GM19468 (cell line): ENCODE measurements at regions not wholly inside any gene's neighbourhood (a gene's known extent, or its start where the extent isn't known, plus 50 kb on each side); places are given as distances from the start of the nearest gene placed in this dataset.

Experiments
- ATAC-seq: cut with Tn5 transposase; IDR thresholded peaks from one replicate; pipeline ENCODE4 v1.9.1; 2021; ENCODE audit warnings: mild to moderate bottlenecking, moderate library complexity, moderate number of reproducible peaks; ENCODE audit not compliant: unreplicated experiment; ENCODE audit errors: extremely low read depth

DNA sequence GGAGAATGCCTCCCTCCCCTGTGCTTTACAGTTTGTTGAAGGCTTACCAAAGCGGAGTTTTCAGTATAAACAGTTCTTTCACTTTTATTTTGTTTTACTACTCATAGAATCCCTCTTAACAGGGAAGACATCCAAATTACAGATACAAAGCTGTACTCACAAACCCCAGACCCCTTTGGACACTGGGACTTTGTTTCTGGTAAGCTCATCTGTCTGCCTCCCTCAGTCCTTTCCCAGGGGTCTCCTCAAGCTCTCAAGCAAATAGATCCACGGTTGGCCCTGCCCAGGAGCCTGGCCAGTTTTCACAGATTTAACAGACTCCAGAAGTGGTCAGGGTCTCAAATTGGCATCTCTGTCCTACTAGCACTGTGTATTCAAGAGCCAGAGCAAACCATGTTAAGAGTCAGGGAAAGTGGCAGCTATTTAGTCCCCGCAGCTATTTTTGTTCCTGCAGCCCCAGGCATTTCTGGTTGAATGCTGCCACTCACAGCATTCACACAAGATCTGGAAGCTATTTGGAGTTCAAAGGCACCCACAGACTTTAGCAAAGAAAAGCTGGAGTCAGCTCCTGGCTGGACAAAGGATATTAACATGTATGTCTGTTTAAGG is 54.2 kb downstream of the TMEM100 start:
- no peak for ATAC-seq

DNA sequence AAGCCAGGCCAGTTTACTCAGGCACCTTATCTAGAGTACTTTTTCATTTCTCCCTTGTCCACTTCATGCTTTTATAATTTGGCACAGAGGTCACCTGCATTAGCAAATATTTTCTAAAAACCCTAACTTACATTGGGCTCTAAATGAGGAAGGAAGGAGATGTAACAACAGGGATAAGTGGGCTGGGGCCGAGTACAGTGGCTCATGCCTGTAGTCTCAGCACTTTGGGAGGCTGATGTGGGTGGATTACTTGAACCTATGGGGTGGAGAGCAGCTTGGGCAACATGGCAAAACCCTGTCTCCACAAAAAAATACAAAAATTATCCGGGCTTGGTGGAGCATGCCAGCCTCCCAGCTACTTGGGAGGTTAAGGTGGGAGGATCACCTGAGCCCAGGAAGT is 55.9 kb downstream of the TMEM100 start:
- ATAC-seq: no peak

DNA sequence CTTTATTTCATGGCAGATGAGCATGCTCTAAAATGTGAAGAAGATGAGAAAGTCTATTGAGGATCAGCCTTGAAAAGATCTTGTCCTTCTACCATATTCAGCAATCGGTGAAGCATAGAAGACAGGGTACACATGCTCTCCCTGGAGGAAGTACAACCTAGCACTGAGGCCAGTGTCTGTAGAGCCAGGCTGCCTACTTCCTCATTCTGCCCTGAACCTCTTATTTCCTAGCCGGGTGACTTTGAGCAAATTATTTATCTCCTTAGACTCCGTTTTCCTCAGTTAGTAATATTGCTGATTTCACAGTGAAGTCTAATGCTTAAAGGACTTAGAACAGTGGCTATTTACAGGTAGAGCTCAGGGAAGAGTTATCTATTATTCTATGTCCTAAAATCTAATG is 58.4 kb downstream of the TMEM100 start:
- peak; percentile 61 for ATAC-seq

DNA sequence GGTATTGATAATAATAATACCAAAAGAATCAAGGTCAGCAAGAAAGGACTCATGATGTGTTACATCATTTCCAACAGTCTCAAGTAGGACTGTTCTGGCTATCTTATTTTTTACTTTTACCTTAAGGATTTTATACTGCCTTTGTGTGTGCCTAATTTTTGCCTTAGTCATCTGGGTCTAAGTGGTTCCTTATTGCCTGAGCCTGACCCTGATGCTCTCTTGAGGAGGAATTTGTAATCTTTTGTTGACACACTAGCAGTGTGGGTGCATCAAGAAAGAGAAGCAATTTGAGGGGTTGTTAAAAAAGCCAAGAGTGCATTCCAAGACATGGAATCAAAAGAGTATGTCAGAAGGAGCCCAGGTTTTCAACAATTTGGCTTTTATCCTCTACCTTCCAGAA is 59.3 kb downstream of the TMEM100 start:
- no peak for ATAC-seq

DNA sequence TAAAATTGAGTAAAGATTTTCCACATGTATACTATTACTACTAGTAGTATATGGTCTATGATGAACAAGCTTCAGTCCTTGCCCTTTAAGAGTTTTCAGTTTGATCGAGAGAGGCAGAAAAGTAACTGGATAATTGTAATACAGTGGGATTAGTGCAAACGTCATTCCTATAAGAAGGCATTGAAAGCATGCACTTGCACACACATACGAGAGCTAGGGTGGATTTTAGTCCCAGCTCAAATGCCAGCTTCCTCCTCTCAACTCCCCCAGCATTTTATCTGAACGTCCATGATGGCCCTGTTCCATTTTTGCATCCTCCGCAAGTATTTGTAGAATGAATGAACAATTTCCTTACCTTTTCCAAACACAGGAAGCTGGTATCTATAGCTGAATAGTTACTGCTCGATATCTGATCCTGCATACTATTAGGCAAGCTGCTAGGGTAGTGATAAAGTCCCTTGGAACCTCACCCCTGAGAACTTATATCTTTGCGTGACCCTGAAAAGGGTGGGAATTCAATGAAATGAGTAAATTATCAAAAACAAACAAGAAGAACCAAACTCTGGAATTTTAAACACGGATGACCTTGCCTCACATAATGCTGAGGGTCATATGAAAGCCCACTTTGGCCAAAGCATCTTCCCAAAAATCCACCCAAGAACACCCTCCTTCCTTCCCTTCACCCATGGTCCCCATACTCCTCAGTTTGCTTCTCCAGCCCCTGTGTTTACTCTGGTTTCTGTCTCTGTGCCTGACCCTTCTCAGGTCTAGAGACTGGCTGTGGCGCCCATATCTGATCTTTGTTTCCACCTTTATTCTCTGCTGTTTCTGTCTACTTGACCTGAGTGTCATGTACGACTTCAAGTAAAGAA is 60.5 kb downstream of the TMEM100 start:
- no peak for ATAC-seq

DNA sequence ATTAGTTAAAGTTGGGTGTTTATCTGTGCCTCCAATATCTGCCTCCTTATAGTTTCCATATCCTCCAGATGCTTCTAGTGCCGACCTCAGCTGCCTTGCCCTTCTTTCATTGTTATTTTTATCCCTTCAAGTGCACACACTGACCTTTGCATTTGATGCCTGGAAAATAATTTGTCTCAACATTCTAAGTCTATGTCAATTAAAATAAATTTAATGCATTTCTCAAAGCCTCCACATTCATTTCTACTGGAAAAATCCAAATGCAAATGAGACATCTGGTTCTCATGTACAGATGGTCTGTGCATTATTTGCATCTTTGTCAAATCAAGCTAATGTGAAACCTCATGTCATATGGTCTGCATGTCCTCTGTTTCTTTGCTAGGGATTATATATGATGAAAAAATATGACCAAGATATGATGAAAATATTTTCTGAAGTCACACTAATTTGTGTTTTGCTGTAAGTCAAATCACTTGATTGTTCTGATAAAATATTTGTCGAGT is 61.4 kb downstream of the TMEM100 start:
- no peak for ATAC-seq

DNA sequence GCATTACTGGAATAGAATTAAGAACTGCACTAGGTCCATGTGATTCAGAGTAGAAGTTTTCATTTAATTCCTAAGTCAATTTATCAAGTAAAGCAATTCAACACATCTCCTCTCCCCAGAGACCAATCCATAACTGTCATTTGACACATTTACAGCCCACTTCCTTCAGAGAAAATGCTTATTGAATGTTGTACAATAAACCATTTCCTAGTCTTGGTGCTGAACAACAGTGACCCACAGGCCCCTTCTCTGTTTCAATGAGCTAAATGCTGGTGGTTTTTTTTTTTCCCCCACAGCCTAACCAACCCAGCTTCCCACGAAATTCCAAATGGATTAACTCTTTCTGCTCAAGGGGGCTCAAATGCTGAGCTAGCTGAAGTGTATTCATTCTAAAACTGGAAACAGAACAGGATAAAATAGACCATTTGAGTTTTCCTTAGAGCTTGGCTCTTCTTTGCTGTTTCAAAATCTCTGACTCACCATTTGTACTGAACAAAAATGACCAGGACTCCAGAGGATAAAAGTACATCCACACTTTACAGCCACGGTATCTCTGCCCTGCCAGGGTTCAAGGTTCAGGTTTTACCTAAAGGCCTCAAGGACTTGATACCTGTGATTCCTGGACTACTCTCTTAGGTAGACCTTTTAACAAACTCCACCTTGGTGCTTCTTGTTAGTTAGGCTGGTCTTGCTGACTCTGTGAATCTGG is 62.3 kb downstream of the TMEM100 start:
- no peak for ATAC-seq

DNA sequence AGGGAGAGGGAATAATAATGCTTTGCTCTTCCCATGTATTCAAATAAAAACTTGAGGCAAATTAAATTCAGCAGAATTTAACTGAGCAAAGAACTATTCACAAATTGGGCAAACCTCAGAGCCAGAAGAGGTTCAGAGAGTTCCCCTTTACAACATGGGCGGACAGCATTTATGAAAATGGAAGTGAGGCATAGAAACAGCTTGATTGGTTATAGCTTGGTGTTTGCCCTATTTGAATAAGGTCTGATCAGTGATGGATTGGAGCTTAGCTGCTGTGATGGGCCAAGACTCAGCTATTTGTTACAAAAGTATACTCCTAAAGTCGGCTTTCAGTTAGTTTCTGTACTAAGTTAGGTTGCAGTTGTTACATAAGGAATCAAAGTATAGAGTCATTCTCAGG is 63.0 kb downstream of the TMEM100 start:
- no peak for ATAC-seq

DNA sequence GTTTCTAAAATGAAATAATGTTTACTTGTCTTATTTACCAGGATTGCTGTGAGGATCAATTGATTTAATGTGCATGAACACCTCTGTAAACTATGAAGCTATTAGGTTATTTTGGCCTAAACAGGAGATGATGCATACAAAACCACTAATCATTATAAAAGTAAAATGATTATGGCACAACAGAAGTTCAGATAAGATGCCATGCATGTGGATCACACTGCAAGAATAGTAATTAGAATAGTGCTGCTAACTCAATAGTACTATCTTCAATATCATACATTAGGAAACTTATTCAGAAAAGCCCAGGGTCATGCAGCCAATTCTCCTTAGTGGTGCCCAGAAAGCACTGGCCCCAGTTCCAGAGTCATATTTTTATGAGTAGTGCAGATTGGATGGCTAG is 66.9 kb downstream of the TMEM100 start:
- no peak for ATAC-seq

DNA sequence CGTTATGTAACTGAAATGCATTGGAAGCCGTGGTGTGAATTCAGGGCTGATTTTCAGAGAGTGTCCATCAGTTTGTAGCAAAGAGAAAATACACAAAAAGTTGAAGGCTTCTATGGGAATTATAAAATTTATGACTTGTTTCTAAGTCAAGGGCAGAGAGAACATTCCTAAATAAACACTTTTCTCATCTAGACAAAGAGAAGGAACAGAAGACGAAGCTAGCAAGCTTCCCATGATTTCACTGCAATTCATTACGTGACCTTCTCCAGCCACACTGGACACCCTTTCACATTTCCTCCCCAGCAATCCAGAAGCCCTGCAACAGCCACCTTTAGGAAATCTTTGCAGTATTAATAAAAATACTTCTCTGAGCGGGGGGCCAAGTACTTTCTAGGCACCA is 67.8 kb downstream of the TMEM100 start:
- ATAC-seq: no peak

DNA sequence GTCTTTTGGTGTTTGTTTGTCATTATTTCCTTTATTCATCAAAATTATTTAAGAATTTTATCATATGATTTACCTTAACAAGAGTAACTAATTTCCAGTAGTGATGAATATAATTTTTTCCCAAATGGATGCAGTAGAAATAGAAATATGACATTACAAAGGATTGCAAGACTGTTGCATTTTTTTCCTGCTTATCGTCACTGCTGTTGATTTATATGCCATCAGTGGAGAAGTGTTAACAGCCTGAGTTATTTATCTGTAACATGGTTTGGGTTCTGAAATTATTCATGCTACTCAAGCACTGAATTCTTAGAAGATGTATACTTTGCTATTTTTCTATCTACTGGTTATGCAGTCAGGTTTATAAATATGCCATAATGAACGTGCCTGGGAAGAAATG is 68.6 kb downstream of the TMEM100 start:
- ATAC-seq: no peak

DNA sequence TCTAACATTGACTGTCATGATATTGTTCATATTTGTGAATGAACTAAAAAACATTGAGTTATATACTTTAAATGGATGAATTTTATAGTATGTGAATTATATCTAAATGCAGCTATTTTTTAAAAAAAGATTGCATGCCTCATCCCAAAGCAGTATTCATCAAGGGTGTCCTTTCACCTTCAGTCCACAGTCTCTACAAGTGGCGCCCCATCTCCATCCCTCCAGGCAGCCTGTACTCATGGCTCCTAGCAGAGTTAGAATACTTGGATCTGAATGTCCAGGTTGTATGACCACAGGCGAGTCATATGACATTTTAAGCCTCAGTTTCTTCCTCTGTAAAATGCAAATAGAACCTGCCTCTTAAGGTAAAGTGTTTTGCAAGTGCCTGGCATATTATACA is 69.8 kb downstream of the TMEM100 start:
- no peak for ATAC-seq

DNA sequence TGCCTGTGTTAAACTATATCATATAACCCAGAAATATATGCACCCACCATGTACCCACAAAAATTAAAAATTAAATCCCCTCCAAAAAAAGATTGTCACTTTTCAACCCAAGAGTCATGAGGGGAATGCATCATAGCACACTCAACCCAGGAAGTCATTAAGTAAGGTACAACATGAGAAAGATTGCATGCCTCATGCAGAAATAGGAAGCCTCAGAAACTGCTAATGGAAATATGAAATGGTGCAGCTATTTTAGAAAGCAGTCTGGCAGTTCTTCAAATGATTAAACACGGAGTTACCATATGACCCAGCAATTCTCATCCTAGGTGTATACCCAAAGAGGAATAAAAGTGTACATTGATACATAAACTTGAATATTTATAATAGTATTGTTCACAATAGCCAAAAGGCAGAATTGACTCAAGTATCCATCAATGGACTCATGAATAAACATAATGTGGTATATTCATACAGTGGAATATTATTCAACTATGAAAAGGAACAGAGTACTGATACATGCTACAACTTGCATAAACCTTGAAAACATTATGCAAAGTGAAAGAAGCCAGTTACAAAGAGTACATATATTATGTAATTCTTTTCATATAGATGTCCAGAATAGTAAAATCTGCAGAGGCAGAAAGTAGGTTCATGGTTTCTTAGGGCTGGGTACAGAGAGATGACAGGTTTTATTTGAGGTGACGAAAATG is 70.4 kb downstream of the TMEM100 start:
- no peak for ATAC-seq

DNA sequence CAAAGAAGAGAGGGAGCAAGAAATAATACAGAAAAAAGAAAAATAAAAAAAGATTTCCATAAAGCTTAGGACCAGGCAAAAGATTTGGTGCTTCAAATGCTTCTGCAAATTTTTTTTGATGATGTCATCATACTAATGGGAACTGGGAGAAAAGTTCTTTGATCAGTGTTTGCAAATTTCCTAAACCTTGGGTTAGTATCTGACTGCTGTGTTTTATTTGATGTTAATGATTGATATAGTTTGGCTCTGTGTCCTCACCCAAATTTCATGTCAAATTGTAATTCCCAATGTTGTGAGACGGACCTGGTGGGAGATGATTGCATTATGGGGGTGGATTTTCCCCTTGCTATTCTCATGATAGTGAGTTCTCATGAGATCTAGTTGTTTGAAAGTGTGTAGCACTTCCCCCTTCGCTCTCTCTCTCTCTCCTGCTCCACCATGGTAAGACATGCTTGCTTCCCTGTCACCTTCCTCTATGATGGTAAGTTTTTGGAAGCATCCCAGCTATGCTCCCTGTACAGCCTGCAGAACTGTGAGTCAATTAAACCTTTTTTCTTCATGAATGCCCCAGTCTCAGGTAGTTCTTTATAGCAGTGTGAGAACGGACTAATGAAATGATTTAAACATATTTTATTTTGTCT is 72.6 kb downstream of the TMEM100 start:
- ATAC-seq: no peak

DNA sequence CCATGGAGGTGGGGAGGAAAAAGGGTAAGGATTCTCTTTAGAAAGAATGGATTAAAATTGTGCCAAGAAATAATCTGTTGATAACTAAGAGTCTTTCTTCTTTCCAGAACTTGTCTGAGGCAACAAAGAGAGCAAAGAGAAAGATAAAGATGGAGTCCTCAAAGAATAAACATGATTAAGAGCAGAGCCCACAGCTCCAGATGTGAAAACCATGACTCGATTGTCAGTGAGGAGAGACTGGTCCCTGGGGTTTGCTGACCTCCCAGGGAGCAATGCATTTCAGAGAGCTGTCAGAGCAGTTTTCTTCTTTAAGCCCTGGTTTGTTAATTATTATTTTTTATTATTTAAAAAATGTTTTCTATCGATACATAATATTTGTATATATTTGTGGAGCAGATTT is 74.6 kb downstream of the TMEM100 start:
- no peak for ATAC-seq

DNA sequence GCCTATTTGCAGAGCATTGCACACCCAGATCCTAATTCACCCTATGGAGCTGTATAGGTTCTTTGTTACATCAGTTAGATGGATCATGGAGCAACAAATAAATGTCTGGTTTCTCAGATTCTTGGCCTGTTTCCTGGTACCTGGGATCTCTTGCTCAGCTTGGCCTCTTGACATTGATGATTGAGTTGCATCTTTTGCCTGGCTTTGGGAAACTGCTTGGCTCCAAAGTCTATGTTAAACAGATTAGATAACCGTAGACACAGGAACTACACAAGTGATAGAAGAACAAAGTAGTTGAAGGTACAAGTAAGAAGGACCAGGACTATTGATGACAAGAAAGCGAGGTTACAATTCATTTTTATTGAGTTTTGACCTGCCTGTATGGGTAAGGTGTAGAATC is 77.3 kb downstream of the TMEM100 start:
- no peak for ATAC-seq

DNA sequence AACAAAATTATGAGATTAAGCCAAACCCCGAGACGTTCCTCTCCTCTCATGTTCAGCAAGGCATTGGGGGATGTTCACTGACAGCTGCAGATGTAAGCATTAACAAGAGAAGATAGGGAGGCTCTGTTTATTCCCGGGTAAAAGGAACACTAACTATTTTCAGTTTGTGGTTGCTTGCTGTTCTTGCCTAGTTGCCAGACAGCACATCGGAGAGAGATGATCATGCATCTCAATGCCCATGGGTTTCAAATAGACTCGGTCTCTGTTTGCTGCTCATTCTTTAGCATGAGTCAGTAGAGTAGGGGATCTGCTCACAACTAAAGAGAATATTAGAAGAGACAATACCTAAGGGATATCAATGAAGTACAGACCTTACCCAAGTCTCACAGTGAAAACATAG is 78.3 kb downstream of the TMEM100 start:
- no peak for ATAC-seq

DNA sequence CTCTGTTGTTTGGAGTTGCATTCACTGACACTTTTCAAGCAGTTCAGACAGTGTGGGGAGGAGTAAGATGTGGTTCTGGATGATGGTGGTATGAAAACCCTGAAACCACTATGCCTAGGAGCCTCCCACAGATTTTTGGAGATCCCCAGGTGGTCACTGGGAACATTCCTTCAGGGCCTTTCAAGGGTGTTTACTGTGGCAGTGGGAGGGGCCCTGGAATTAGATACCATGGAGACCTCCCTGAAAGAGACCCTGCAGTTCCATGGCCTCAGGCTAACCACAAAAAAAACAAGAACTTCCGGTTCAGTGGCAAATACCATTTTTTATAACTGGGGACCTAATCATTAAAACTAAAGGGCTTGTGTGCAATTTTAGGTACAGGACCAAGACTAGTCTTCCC is 79.9 kb downstream of the TMEM100 start:
- no peak for ATAC-seq

DNA sequence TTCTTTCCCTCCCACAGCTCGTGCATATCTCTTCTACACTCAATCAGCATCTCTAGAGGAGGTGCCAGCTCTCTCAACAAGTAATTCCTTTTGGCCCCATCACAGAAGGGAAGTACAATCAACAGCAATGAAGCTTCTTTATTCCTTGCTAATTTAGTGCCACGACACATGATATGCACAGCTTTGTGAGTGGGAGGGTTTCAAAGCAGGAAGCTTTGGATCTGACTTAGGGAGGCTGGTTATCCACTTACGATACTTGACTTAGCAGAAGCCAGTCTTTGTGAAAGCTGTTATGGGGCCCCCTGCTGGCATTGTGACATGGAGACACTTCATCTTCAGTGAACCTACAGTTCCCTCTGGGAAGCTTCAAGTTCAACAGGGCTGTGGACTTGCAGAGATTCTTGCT is 81.0 kb downstream of the TMEM100 start:
- ATAC-seq: no peak

DNA sequence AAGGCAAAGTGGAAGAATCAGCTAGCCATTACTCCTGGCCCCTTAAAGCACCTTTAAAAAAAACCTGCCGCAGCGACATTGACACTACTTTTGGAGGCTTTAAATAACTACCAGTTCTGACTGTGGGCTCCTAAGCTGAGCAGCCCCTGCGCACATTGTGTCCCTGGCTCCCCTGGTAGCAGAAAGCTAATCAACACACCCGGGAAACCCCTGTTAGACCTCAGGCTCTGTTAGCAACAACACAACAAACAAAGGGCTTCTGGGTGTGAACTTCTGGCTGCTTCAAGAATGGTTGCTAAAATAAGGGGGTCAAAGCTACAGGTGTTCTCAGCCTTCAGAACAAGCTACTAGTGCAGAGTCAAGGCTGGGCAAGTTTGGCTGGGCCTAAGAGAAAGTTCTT is 83.6 kb downstream of the TMEM100 start:
- no peak for ATAC-seq
